ENCODE measurements at regions not wholly inside any gene's neighbourhood (a gene's known extent, or its start where the extent isn't known, plus 50 kb on each side); places are given as distances from the start of the nearest gene placed in this dataset.

GRCh38 chr2:193894081-193894480, 1699.3 kb upstream of the TMEFF2 start:
- dilution Hi-C loops (cut with MboI; ENCODE audit: extremely low pct_ligation_motif_present, low sequenced_read_pairs) = no loop called here
- Histone ChIP-seq H3K4me1 (ENCODE audit: control insufficient read depth, extremely low read depth, insufficient read depth, low read length) (no peaks in the 10 kb centered on the region), H3K36me3 (ENCODE audit: control insufficient read depth in 2 of 2, extremely low read depth in 1 of 2, insufficient read depth in 2 of 2, low read length in 2 of 2) (no peaks in the 10 kb centered on the region), H3K9me1 (replicated peaks; ENCODE audit: control insufficient read depth, extremely low read depth, insufficient read depth, low read length) (no peaks in the 10 kb centered on the region), H2AFZ (ENCODE audit: low read depth, low read length) (no peak overlapping the region), H3K4me2 (ENCODE audit: insufficient read depth, low read length) (no peak overlapping the region), H3K27ac (ENCODE audit: insufficient read depth, low read depth, low read length) (no peak overlapping the region), H4K20me1 (replicated peaks; ENCODE audit: control insufficient read depth, extremely low read depth, insufficient read depth, low read length) (no peaks in the 10 kb centered on the region), H3K9ac (replicated peaks; ENCODE audit: extremely low read depth, insufficient read depth, low read length) (no peak overlapping the region), H3K79me2 (ENCODE audit: control insufficient read depth, insufficient read depth, low read length) (no peaks in the 10 kb centered on the region), H3K27me3 (ENCODE audit: control insufficient read depth in 2 of 2, insufficient read depth in 2 of 2, low read length in 2 of 2) (no peaks in the 10 kb centered on the region), H3K4me3 (replicated peaks in 1 of 3; ENCODE audit: insufficient read depth in 1 of 3, low read depth in 1 of 3, low read length in 3 of 3) (no peak overlapping the region), H3K9me3 (replicated peaks; ENCODE audit: control insufficient read depth, insufficient read depth, low read length) (no peaks in the 10 kb centered on the region)
- FAIRE-seq (no peak), DNase-seq (ENCODE audit: low read depth, low spot score) (no peak)
- intact Hi-C loops (cut with micrococcal nuclease) = no loop called here
- no TSS peak for BruUV-seq (replicated peaks)
- CTCF ChIA-PET = interaction anchor here (0.7 kb wide), 1 partner anchor 971 kb away, joined by 4 read pairs; no protein-coding TSS in a partner anchor
- POLR2A ChIA-PET = no interaction called here
- TF ChIP-seq EZH2 (IDR thresholded peaks at IDR 0.05; ENCODE audit: borderline replicate concordance, low read depth, low read length, severe bottlenecking) (no peak), JUN (IDR thresholded peaks at IDR 0.05; ENCODE audit: borderline replicate concordance, insufficient read depth, insufficient read length, low read depth) (no peak), FOS (IDR thresholded peaks at IDR 0.05; ENCODE audit: borderline replicate concordance, insufficient read depth, low read length) (no peak), GATA2 (IDR thresholded peaks at IDR 0.05; ENCODE audit: insufficient read depth, insufficient read length, low read depth, low read length) (no peak), CTCF (IDR thresholded peaks at IDR 0.05; ENCODE audit: extremely low read depth in 1 of 2, insufficient read depth in 1 of 2, low read depth in 1 of 2, low read length in 2 of 2) (no peak), MAX (IDR thresholded peaks at IDR 0.05; ENCODE audit: insufficient read depth, insufficient read length) (no peak), POLR2A (IDR thresholded peaks at IDR 0.05; ENCODE audit: low read depth, low read length) (no peak), POLR2AphosphoS5 (IDR thresholded peaks at IDR 0.05; ENCODE audit: insufficient read depth, low read depth, low read length) (no peak), MYC (IDR thresholded peaks at IDR 0.05; ENCODE audit: low read depth, low read length) (no peak)

Data from endothelial cell of umbilical vein (primary cell).